ENCODE measurements at regions not wholly inside any gene's neighbourhood (a gene's known extent, or its start where the extent isn't known, plus 50 kb on each side); places are given as distances from the start of the nearest gene placed in this dataset.

GRCh38 chr13:27347211-27347772 lies 76.7 kb downstream of the RASL11A start:
- TF ChIP-seq CTCF (IDR thresholded peaks at IDR 0.05) (no peak), POLR2A (IDR thresholded peaks at IDR 0.05) (no peak)
